ENCODE measurements at regions not wholly inside any gene's neighbourhood (a gene's known extent, or its start where the extent isn't known, plus 50 kb on each side); places are given as distances from the start of the nearest gene placed in this dataset.

DNA sequence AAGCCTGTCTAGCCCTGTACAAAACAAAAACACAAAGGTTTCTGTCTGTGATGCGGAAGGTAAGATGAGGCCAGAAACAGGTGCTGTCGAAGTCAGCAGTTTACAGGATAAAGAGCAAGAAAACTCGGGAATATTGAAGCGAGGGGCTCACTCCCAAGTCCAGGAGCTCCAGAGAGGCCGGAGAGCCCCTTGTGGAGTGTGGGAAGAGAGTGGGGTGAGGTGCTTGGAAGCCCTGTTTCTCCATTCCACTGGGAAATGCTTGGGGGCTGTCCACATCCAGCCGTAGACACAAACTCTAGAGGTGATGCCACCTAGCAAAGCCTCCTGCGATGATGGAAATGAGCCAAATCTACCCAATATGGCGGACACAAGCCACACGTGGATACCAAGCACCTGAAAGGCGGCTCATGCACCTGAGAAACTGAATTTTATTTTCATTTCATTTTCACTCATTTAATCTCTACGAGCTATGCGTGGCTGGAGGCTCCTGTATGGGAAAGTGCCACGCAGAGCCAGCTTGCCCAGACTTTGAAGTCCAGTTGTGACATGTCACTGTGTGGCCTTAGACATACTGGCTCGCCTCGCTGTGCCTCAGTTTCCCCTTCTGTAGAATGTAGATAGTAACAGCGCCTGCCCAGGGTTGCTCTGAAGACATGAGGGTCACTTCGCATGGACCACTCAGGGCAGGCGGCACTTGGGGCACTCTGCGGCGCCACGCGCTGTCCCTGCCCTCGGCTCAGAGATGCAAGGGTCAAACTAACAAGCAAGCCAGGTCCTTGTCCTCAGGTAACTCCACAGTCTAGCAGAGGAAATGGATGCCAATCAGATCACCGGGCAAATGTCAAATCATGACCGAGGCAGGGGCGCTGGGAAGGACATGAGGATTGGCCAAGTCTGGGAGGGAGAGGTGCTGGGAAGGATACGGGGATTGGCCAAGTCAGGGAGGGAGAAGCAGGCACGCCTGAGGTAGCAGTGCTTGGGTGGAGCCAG lies 684.7 kb downstream of the TBC1D22A start:
- TF ChIP-seq CTCF (IDR thresholded peaks at IDR 0.05; ENCODE audit: low read depth, low read length, missing control alignments), result no peak
- no peak overlapping the region for H3K4me3 ChIP-seq (replicated peaks; ENCODE audit: low read depth, low read length)
- DNase-seq (ENCODE audit: extremely low read depth, low read depth), result no peak

DNA sequence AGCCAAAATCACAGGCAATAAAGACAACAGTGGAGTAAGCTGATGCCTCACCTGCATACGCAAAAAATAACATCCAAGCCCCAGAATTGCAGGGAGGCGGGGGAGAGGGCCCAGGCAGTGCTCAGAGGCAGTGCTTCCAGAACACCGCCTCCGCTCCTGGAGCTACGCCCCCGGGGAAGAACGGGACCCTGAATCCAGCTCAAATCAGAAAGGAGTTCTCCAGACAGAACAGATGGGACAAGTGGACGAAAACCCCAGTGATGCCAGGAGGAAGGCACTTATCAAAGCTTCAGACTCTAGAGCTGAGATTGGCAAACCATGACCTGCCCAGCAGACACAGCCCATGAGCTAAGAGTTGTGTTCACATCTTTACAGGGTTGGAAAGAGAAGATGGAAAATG lies 683.9 kb downstream of the TBC1D22A start:
- no peak overlapping the region for H3K4me3 ChIP-seq (replicated peaks; ENCODE audit: low read depth, low read length)
- TF ChIP-seq CTCF (IDR thresholded peaks at IDR 0.05; ENCODE audit: low read depth, low read length, missing control alignments), result no peak
- no peak for DNase-seq (ENCODE audit: extremely low read depth, low read depth)

- no peak overlapping the region for H3K4me3 ChIP-seq (replicated peaks; ENCODE audit: low read depth, low read length)
- no peak for TF ChIP-seq CTCF (IDR thresholded peaks at IDR 0.05; ENCODE audit: low read depth, low read length, missing control alignments)
- DNase-seq (ENCODE audit: extremely low read depth, low read depth), result no peak
Measured at GRCh38 chr22:47445716-47446290, 683.4 kb downstream of the TBC1D22A start.

DNA sequence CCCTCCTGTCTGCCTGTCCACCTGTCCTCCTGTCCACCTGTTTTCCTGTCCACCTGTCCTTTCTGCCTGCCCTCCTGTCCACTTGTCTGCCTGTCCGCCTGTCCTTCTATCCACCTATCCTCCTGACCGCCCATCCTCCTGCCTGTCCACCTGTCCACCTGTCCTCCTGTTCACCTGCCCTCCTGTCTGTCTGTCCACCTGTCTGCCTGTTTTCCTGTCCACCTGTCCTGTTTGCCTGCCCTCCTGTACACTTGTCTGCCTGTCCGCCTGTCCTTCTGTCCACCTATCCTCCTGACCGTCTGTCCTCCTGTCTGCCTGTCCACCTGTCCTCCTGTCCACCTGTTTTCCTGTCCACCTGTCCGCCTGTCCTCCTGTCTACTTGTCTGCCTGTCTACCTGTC lies 682.8 kb downstream of the TBC1D22A start:
- DNase-seq (ENCODE audit: extremely low read depth, low read depth), result no peak
- no peak for TF ChIP-seq CTCF (IDR thresholded peaks at IDR 0.05; ENCODE audit: low read depth, low read length, missing control alignments)
- no peak overlapping the region for H3K4me3 ChIP-seq (replicated peaks; ENCODE audit: low read depth, low read length)

DNA sequence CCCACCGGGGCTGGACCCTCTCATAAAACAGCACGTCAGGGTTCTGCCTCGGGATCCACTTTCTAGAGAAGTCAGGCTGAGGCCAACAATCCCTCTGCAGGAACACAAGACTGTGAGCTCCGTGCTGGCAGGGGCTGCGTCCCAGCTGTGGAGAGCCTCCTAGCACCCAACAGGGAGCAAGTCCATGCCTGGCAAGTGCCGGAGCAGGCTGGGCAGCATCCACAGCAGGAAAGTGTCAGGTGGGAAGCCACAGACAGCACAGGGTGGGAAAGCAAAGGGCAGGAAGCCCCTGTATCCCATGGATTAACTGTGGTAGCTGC lies 682.3 kb downstream of the TBC1D22A start:
- DNase-seq (ENCODE audit: extremely low read depth, low read depth), result no peak
- no peak overlapping the region for H3K4me3 ChIP-seq (replicated peaks; ENCODE audit: low read depth, low read length)
- no peak for TF ChIP-seq CTCF (IDR thresholded peaks at IDR 0.05; ENCODE audit: low read depth, low read length, missing control alignments)

DNA sequence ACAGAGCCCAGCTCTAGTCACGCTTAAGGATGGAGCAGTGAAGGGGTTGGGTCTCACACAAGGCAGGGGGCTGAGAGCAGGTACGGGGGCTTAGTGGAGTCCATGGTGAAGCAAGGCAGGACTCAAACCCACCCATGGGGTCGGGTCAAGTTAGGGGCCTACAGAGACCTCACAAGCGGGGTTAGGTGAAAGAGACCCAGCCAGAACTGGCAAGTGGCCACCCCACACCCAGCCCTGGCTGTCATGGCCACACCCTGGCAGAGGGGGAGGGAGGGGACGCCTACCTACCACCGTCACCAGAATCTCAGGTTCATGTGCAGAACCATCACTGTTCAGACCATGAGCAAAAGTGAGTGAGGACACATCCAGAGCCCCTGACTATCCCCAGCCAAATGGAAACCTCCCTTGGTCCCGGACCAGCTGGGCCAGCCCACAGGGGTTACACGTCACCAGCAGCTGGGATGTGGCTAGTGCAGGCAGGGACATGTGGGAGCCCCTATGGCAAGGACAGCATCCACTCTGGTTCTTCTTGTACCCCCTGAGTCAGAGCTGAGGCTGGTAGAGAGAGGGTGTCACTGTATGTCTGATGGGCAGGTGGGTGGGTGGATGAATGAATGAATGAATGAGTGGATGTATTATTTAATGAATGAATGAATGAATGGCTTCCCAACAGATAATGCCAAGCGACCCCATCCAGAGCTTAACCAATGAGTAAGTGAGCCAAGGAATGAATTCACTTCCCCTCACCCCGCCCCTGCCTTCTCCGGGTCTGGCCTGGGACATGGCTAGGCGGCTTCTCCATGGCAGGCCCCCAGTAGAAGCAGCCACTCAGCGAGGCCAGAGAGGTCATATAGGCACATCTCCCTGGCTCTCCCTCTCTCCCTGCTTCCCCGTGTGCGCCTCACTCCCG lies 681.6 kb downstream of the TBC1D22A start:
- H3K4me3 ChIP-seq (replicated peaks; ENCODE audit: low read depth, low read length), result no peak overlapping the region
- TF ChIP-seq CTCF (IDR thresholded peaks at IDR 0.05; ENCODE audit: low read depth, low read length, missing control alignments), result no peak
- no peak for DNase-seq (ENCODE audit: extremely low read depth, low read depth)
